Activated naive CD8-positive, alpha-beta T cell treated with anti-CD3 and anti-CD28 coated beads, Interleukin-2, amount 50 U/mL, for 16 hours (primary cell): ENCODE measurements at regions not wholly inside any gene's neighbourhood (a gene's known extent, or its start where the extent isn't known, plus 50 kb on each side); places are given as distances from the start of the nearest gene placed in this dataset.
"Not testable (repeated sequence)": the region's sequence is repeated elsewhere in the genome, so short reads cannot be mapped to it uniquely, and the experiment has no call there.

Experiments used
- DNase-seq: peaks from one replicate; pipeline ENCODE4 v3.0.0-alpha.2; 2020; ENCODE audit warnings: low read depth, low spot score

- DNase-seq = no peak
These were observed 232.6 kb downstream of the EN1 start for GRCh38 chr2:118614841-118615271.

- DNase-seq = no peak
These were observed 233.7 kb downstream of the EN1 start for GRCh38 chr2:118613737-118614136.

GRCh38 chr2:118611691-118612090 is 235.8 kb downstream of the EN1 start:
- DNase-seq = no peak

GRCh38 chr2:118609138-118609537 is 238.3 kb downstream of the EN1 start:
- no peak for DNase-seq

- DNase-seq = no peak
These were observed 239.8 kb downstream of the EN1 start for GRCh38 chr2:118607641-118608040.

GRCh38 chr2:118604811-118605210 is 242.6 kb downstream of the EN1 start:
- DNase-seq = no peak

- no peak for DNase-seq
These were observed 243.1 kb downstream of the EN1 start for GRCh38 chr2:118604371-118604770.

GRCh38 chr2:118599141-118599540 is 248.3 kb downstream of the EN1 start:
- DNase-seq = no peak

GRCh38 chr2:118596620-118597019 is 250.8 kb downstream of the EN1 start:
- no peak for DNase-seq

GRCh38 chr2:118593257-118593656 is 254.2 kb downstream of the EN1 start:
- DNase-seq = no peak

GRCh38 chr2:118591223-118591622 is 256.2 kb downstream of the EN1 start:
- no peak for DNase-seq

- DNase-seq = no peak
These were observed 257.7 kb downstream of the EN1 start for GRCh38 chr2:118589721-118590120.

- no peak for DNase-seq
These were observed 258.6 kb downstream of the EN1 start for GRCh38 chr2:118588850-118589249.

GRCh38 chr2:118586312-118586711 is 261.1 kb downstream of the EN1 start:
- no peak for DNase-seq

GRCh38 chr2:118584877-118585276 is 262.6 kb downstream of the EN1 start:
- no peak for DNase-seq

GRCh38 chr2:118584062-118584749 is 263.2 kb downstream of the EN1 start:
- DNase-seq = no peak

GRCh38 chr2:118582058-118582457 is 265.4 kb downstream of the EN1 start:
- DNase-seq = no peak

- no peak for DNase-seq
These were observed 266.8 kb downstream of the EN1 start for GRCh38 chr2:118580651-118581050.

GRCh38 chr2:118580107-118580506 is 267.3 kb downstream of the EN1 start:
- no peak for DNase-seq

- DNase-seq = no peak
These were observed 270.2 kb downstream of the EN1 start for GRCh38 chr2:118577202-118577601.

- DNase-seq = no peak
These were observed 271.2 kb downstream of the EN1 start for GRCh38 chr2:118576109-118576855.

GRCh38 chr2:118572380-118572779 is 275.1 kb downstream of the EN1 start:
- not testable (repeated sequence) for DNase-seq

GRCh38 chr2:118569876-118570535 is 277.4 kb downstream of the EN1 start:
- DNase-seq = no peak
